Ascending aorta (tissue), 2 donors: ENCODE measurements at regions not wholly inside any gene's neighbourhood (a gene's known extent, or its start where the extent isn't known, plus 50 kb on each side); places are given as distances from the start of the nearest gene placed in this dataset.
"Not testable (repeated sequence)": the region's sequence is repeated elsewhere in the genome, so short reads cannot be mapped to it uniquely, and the experiment has no call there.

Experiments used
- DNase-seq, 2 donors: peaks; one replicate each; pipeline ENCODE4 v3.0.0-alpha.2; 2019; ENCODE audit warnings: low spot score in 2 of 2
- H3K27ac ChIP-seq, 2 donors: fragments of 200-600 bp; sonication (generic); one replicate each; pipeline ENCODE4 v1.5.1; 2016 to 2017; ENCODE audit warnings: mild to moderate bottlenecking in 1 of 2
- H3K27me3 ChIP-seq: fragments of 200-600 bp; sonication (generic); one replicate; pipeline ENCODE4 v1.5.1; 2017
- H3K36me3 ChIP-seq, 2 donors: fragments of 200-600 bp; sonication (generic); one replicate each; pipeline ENCODE4 v1.5.1; 2016
- H3K4me1 ChIP-seq, 2 donors: fragments of 200-600 bp; sonication (generic); one replicate each; pipeline ENCODE4 v1.5.1; 2016 to 2017; ENCODE audit warnings: mild to moderate bottlenecking in 1 of 2
- H3K4me3 ChIP-seq, 2 donors: fragments of 200-600 bp; sonication (generic); one replicate each; pipeline ENCODE4 v1.5.1; 2016 to 2017; ENCODE audit warnings: mild to moderate bottlenecking in 1 of 2
- H3K9me3 ChIP-seq, 2 donors: fragments of 200-600 bp; sonication (generic); one replicate each; pipeline ENCODE4 v1.5.1; 2016
- CTCF ChIP-seq, 3 experiments: fragments of 200-600 bp in 2 of 3; fragments of 450-650 bp in 1 of 3; sonication (generic) in 2 of 3; IDR thresholded peaks; one replicate each; pipeline ENCODE4 v1.5.1; 2016 to 2019; ENCODE audit warnings: antibody characterized with exemption in 3 of 3, mild to moderate bottlenecking in 1 of 3, moderate library complexity in 1 of 3
- intact Hi-C: fragments of 100-400 bp; cut with DNase I; formaldehyde crosslinking; loops from one replicate; pipeline ENCODE4 v1.15.1; 2023

DNA sequence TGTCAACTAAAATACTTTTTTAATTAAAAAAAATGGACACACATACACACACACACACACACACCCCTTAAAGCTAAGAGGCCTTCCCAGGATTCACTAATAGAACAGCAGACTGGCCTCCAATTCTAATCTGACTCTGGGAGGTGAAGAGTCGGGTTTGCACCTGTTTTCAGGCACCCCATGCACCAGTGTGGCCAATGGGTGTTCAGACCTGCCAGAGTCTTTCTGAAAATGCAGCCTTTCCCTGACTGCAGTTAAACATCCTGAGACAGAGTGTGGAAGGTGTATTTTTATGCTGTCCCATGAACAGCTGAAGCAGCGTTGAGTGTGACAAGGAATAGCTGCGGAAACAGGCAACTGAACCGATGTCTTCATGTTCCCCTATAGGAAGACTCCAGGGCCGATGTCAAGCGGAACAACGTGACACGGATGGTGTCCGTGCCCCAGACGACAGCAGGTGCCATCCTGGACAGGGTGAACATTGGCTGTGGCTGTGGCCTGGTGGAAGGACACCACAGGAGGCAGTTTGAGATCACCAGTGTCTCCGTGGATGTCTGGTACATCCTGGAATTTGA lies 74.6 kb upstream of the LYZL2 start:
- no peaks in the 10 kb centered on the region for H3K4me1 ChIP-seq
- H3K9me3 ChIP-seq, result no peaks in the 10 kb centered on the region
- no peak overlapping the region for H3K27ac ChIP-seq
- no peaks in the 10 kb centered on the region for H3K36me3 ChIP-seq
- H3K4me3 ChIP-seq, result no peak overlapping the region
- no peak for TF ChIP-seq CTCF (IDR thresholded peaks at IDR 0.05)
- H3K27me3 ChIP-seq, result no peaks in the 10 kb centered on the region
- intact Hi-C loops, result no loop called here
- no peak for DNase-seq

GRCh38 chr10:30703446-30703845 lies 73.9 kb upstream of the LYZL2 start:
- H3K9me3 ChIP-seq, H3K27ac ChIP-seq, DNase-seq, H3K27me3 ChIP-seq, H3K36me3 ChIP-seq, intact Hi-C loops, H3K4me1 ChIP-seq, H3K4me3 ChIP-seq: not testable (repeated sequence)

DNA sequence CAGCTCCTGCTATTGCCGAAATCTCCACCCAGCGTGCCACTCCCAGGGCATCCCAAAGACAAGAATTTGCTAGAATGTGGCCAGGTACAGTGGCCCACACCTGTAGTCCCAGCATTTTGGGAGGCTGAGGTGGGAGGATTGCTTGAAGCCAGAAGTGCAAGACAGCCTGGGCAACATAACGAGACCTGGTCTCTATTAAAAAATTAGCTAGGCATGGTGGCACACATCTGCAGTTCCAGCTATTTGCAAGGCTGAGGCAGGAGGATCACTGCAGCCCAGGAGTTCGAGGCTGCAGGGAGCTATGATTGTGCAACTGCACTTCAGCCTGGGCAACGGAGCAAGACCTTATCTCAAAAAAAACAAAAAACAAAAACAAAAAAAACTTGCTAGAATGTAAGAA lies 73.3 kb upstream of the LYZL2 start:
- no peaks in the 10 kb centered on the region for H3K36me3 ChIP-seq
- H3K9me3 ChIP-seq, result no peaks in the 10 kb centered on the region
- no peak overlapping the region for H3K4me3 ChIP-seq
- no peak for TF ChIP-seq CTCF (IDR thresholded peaks at IDR 0.05)
- H3K27me3 ChIP-seq, result no peaks in the 10 kb centered on the region
- intact Hi-C loops, result no loop called here
- H3K27ac ChIP-seq, result no peak overlapping the region
- H3K4me1 ChIP-seq, result no peaks in the 10 kb centered on the region
- no peak for DNase-seq

DNA sequence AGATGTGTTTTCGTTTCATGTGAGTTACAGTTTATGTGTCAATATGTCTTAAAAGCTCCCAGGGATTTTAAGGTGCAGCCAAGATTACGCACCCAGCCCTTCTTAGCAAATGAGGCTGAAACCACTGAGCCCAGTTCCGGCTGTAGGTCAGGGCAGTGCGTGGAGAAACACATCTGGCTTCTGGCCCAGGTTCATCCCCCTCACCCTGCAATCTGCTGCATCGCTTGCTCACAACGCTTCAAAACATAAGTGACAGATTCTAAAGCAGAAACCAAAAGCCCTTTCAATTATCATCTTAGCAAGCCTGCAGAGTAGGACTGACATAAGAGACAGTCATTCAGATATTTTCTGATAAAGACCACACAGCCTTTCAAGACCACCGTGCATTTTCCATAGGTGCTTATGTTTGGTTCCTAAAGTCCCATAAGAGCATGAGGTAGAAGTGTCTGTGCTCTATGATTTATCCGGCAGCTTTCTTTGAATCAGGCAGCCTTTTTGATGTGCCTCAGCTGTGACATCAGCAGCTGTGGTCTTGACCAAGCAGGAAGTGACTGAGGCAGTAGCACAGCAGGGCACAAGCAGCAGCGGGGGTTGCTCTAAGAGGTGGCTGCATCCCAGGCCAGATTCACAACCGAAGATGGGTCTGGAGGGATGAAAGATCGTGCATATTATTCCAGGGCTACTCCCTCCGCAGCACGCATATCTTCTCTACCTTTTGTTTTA lies 72.1 kb upstream of the LYZL2 start:
- Histone ChIP-seq H3K27me3 (no peaks in the 10 kb centered on the region), H3K9me3 (no peaks in the 10 kb centered on the region), H3K36me3 (no peaks in the 10 kb centered on the region), H3K4me3 (no peak overlapping the region), H3K27ac (no peak overlapping the region), H3K4me1 (no peaks in the 10 kb centered on the region)
- no peak for TF ChIP-seq CTCF (IDR thresholded peaks at IDR 0.05)
- no peak for DNase-seq
- intact Hi-C loops, result no loop called here

- no peak for TF ChIP-seq CTCF (IDR thresholded peaks at IDR 0.05)
Measured at GRCh38 chr10:30697806-30698205, 68.3 kb upstream of the LYZL2 start.

DNA sequence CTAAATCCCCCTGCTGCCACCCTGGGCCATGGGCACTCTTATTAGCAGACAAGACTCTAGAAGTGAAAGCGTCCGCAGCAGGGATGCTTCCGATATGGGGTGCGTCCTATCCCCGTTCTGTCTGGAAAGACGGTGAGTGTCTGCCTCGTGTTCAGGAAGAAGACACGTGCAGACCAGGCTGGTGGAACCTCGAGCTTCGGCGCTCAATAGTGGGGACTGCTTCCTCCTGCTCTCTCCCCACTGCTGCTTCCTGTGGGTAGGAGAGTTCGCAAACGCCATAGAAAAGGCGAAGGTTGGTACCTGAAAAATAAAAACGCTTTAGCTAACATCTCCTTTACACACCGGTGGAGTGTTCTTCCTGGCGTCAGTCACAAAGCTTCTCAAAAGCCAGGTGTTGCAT lies 67.7 kb upstream of the LYZL2 start:
- H3K4me3 ChIP-seq, H3K27me3 ChIP-seq, H3K27ac ChIP-seq, H3K4me1 ChIP-seq, DNase-seq, H3K36me3 ChIP-seq, intact Hi-C loops, H3K9me3 ChIP-seq: not testable (repeated sequence)

More at GRCh38 chr10:30697806-30698205, 68.3 kb upstream of the LYZL2 start:
- no peak for DNase-seq
- Histone ChIP-seq H3K27ac (no peak overlapping the region), H3K27me3 (no peaks in the 10 kb centered on the region), H3K4me3 (no peak overlapping the region), H3K9me3 (no peaks in the 10 kb centered on the region), H3K36me3 (no peaks in the 10 kb centered on the region), H3K4me1 (no peaks in the 10 kb centered on the region)
- intact Hi-C loops, result no loop called here

GRCh38 chr10:30696416-30697185 lies 67.0 kb upstream of the LYZL2 start:
- DNase-seq, H3K4me3 ChIP-seq, H3K9me3 ChIP-seq, H3K36me3 ChIP-seq, H3K27ac ChIP-seq, H3K27me3 ChIP-seq, intact Hi-C loops, H3K4me1 ChIP-seq: not testable (repeated sequence)

DNA sequence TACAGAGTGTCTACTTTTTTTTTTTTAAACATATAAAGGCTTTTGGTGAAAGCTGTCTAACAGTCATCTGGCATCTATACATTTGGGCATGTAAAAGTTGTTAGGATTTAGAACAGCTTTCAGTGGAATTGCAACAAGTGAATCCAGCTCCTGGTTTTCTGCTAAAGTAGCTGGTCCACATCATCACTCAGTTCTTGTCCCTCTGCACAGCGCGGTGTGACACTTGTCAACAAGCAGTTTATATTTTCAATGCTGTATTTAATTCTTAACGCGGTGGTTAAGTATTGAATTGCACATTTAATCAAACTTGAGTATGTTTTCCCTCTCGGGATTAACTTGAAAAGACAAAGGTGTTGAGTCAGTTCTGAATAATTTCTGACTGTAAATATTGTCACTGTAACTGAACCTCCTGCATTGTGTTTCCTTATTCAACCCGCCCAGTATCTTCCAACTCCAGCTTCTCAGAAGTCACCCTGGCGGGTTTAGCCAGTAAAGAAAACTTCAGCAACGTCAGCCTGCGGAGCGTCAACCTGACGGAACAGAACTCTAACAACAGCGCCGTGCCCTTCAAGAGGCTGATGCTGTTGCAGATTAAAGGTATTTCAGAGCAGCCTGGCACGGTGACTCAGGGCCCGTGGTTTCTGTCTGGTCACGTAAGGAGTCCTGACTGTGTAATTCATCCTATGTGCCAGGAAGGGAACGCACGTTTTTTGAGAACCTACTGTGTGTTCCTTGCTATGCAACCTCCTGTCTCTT lies 66.1 kb upstream of the LYZL2 start:
- intact Hi-C loops, H3K27ac ChIP-seq, H3K27me3 ChIP-seq, H3K4me3 ChIP-seq, DNase-seq, H3K4me1 ChIP-seq, H3K36me3 ChIP-seq, H3K9me3 ChIP-seq: not testable (repeated sequence)
